Mucosa of descending colon (tissue), 3 donors: ENCODE measurements at regions not wholly inside any gene's neighbourhood (a gene's known extent, or its start where the extent isn't known, plus 50 kb on each side); places are given as distances from the start of the nearest gene placed in this dataset.

Experiments
- ATAC-seq: fragments of 200-7000 bp; cut with Tn5 transposase; one replicate; pipeline ENCODE4 v1.9.1; 2020; ENCODE audit warnings: mild to moderate bottlenecking, moderate library complexity
- DNase-seq, 3 donors: peaks; one replicate each; pipeline ENCODE4 v3.0.0-alpha.2; 2020
- H3K36me3 ChIP-seq: fragments of 200-600 bp; one replicate; pipeline ENCODE4 v1.8.0; 2021; ENCODE audit warnings: low read depth, mild to moderate bottlenecking
- H3K4me1 ChIP-seq: fragments of 200-600 bp; one replicate; pipeline ENCODE4 v1.8.0; 2021; ENCODE audit warnings: low read depth, mild to moderate bottlenecking
- H3K4me3 ChIP-seq: fragments of 200-600 bp; one replicate; pipeline ENCODE4 v1.8.0; 2021; ENCODE audit warnings: mild to moderate bottlenecking
- H3K9me3 ChIP-seq: fragments of 200-600 bp; one replicate; pipeline ENCODE4 v1.8.0; 2021; ENCODE audit warnings: mild to moderate bottlenecking
- CTCF ChIP-seq: fragments of 200-600 bp; IDR thresholded peaks from one replicate; pipeline ENCODE4 v1.8.0; 2022; ENCODE audit warnings: antibody characterized with exemption, mild to moderate bottlenecking
- intact Hi-C, 2 donors: fragments of 100-400 bp; cut with DNase I in 1 of 2; cut with micrococcal nuclease in 1 of 2; formaldehyde crosslinking; loops; one replicate each; pipeline versions ENCODE4 v1.11.0 to v1.11.1; 2022; cut with DNase I, micrococcal nuclease
- donor health status: DM: no; HTN: no; CAD: no; lungs with moderate emphysema.
- donor health status: DM: no; HTN: no; CAD: no.
- donor health status: DM: no; HTN: yes; CAD: no.

DNA sequence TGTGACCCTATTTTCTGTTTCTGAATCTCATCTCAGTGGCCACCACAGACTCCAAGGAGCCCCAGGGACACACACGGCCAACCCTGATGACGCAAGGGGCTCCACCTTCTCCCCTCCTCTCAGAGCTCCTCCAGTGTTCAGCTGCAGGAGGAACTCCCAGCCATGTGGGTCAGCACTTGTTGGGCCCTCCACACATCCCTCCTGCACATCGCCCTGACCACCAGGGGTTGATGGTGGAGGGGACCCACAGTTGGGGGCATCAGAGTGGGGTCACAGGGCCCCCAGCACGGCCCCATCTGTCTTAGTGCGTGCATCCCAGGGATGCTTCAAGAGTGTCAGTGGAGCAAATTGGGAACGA is 499.6 kb downstream of the BRD1 start:
- ATAC-seq, result no peak
- Histone ChIP-seq H3K9me3 (no peaks in the 10 kb centered on the region), H3K4me1 (no peaks in the 10 kb centered on the region), H3K36me3 (no peaks in the 10 kb centered on the region), H3K4me3 (no peak overlapping the region)
- no peak for DNase-seq
- no peak for TF ChIP-seq CTCF
- intact Hi-C loops, result no loop called here

DNA sequence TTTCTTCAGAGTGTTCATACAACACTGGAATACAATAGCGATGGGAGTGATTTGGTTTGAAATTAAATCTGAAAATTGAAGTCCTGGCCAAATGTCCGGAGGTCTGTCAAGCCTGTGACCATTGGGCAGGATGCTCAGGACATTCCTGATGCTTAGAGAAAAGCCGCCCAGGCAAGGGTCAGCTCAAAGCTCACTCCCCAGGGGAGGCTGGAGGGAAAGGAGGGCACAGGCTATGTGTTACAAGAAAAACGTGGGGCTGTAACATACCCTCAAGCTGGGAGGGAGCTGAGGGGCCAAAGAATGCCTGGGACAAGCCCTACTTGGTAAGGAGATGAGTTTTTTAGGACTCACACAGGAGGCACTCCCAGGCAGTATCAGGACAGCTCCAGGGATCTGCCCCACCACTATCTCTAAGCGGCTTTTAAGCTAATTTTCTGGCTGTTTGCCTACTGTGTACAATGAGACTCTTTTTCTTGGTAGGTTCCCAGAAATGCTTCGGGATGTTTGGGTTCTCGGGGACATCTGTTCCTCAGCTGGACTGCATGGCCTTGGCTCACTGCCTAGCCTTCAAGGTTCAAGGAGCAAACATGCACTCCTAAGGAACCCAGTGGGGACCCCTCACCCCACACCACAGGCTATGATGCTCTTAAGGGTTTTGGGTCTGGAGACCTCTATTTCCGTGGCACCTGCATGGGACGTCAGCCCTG is 500.1 kb downstream of the BRD1 start:
- ATAC-seq (no peak), DNase-seq (no peak)
- no peak for TF ChIP-seq CTCF
- no peaks in the 10 kb centered on the region for H3K4me1 ChIP-seq
- no peaks in the 10 kb centered on the region for H3K36me3 ChIP-seq
- H3K4me3 ChIP-seq, result no peak overlapping the region
- H3K9me3 ChIP-seq, result no peaks in the 10 kb centered on the region
- intact Hi-C loops, result no loop called here

GRCh38 chr22:49326558-49326957 is 501.1 kb downstream of the BRD1 start:
- TF ChIP-seq CTCF, result no peak
- intact Hi-C loops, result no loop called here
- DNase-seq, result no peak

GRCh38 chr22:49325531-49326395 is 501.9 kb downstream of the BRD1 start:
- H3K4me3 ChIP-seq, result no peak overlapping the region
- intact Hi-C loops, result no loop called here
- ATAC-seq (no peak), DNase-seq (no peak)
- no peaks in the 10 kb centered on the region for H3K9me3 ChIP-seq
- H3K36me3 ChIP-seq, result no peaks in the 10 kb centered on the region
- TF ChIP-seq CTCF, result no peak
- no peaks in the 10 kb centered on the region for H3K4me1 ChIP-seq

More at GRCh38 chr22:49326558-49326957, 501.1 kb downstream of the BRD1 start:
- no peaks in the 10 kb centered on the region for H3K36me3 ChIP-seq
- ATAC-seq, result no peak
- H3K9me3 ChIP-seq, result no peaks in the 10 kb centered on the region
- H3K4me1 ChIP-seq, result no peaks in the 10 kb centered on the region
- H3K4me3 ChIP-seq, result no peak overlapping the region

DNA sequence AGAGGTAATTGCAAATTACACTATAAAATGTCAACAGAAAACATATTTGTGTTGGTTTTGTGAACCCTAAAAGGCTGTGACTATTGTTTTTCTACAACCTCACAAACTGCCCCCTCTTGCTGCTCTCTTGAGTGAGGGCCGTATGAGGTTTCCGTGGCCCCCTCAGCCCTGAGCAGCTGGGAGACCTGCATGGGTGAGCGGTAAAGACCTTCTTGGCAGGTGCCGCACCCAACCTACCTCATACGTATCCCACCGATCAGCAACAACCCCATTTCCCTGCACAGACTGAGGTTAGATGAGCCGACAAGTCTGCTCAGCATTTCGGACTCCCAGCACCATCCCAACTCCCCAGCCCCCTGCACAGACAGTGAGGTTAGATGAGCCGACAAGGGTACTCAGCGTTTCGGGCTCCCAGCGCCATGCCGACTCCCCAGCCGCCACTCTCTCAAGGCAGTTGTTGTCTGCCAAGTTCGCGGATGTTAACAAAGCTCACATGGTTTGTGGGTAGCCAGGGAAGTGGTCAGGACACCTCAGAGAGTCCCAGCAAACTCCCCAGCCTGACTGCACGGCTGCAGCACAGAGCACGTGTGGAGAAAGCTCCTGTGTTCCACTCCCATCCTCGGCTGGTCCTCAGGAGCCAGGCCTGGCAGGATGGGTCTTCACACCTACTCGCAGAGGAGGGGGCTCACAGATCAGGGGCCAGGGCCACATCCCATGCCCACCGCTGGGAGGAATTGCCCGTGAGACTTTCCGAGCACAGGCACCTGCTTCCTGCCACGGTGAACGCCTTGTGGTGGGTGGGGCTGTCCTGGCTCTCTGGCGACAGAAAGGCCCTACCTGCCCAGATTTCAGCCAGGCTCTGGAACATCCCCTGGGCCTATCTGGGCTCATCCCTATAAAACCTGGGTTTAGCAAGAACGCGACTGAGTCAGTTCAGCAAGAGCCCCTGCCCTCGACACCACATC is 502.9 kb downstream of the BRD1 start:
- H3K4me1 ChIP-seq, result no peaks in the 10 kb centered on the region
- ATAC-seq (no peak), DNase-seq (no peak)
- TF ChIP-seq CTCF, result no peak
- H3K4me3 ChIP-seq, result no peak overlapping the region
- no peaks in the 10 kb centered on the region for H3K9me3 ChIP-seq
- intact Hi-C loops, result no loop called here
- H3K36me3 ChIP-seq, result no peaks in the 10 kb centered on the region
